HG03103 (cell line): ENCODE measurements at regions not wholly inside any gene's neighbourhood (a gene's known extent, or its start where the extent isn't known, plus 50 kb on each side); places are given as distances from the start of the nearest gene placed in this dataset.

Experiments
- ATAC-seq: cut with Tn5 transposase; IDR thresholded peaks from one replicate; pipeline ENCODE4 v1.9.1; 2021; ENCODE audit warnings: low read depth; ENCODE audit not compliant: unreplicated experiment

GRCh38 chr5:173689171-173689736 lies 72.8 kb upstream of the BOD1 start:
- no peak for ATAC-seq

DNA sequence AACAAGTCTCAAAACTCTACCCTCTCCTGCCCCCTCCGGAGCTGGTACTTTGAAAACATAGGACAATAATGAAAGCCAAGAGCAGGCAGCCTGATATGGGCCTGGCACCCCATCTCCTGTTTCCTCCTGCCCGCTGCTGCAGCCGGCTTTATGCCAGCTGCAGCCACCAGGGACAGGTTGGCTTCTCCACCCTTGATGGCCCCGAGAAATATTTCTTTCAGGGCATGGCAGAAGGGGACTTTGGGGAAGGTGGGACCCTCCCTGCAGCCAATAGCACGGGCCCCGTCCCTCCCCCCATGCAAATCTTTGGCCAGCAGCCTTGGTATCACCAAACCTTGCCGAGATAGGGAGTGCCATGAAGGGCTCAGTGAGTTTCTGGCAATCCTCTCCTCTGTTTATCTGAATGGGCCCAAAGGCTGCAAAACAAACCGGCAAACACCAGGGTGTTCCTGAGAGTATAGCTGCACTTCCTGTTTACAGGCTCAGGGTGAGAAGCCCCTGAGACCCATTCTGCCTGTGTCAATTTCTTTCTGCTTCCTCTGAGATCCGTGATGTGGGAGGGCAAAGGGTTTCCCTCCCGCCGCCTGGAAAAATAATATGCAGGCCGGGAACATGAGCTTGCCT lies 73.4 kb upstream of the BOD1 start:
- ATAC-seq = no peak

- ATAC-seq = no peak
These were observed 75.5 kb upstream of the BOD1 start for GRCh38 chr5:173691931-173692330.

GRCh38 chr5:173693670-173694069 lies 77.2 kb upstream of the BOD1 start:
- ATAC-seq = no peak

GRCh38 chr5:173696216-173696615 lies 79.8 kb upstream of the BOD1 start:
- no peak for ATAC-seq

GRCh38 chr5:173697931-173698579 lies 81.6 kb upstream of the BOD1 start:
- ATAC-seq = no peak

- no peak for ATAC-seq
These were observed 83.5 kb upstream of the BOD1 start for GRCh38 chr5:173699966-173700365.

GRCh38 chr5:173703466-173703865 lies 87.0 kb upstream of the BOD1 start:
- ATAC-seq = no peak

- ATAC-seq = no peak
These were observed 88.4 kb upstream of the BOD1 start for GRCh38 chr5:173704615-173705511.

GRCh38 chr5:173705512-173706044 lies 89.1 kb upstream of the BOD1 start:
- no peak for ATAC-seq

DNA sequence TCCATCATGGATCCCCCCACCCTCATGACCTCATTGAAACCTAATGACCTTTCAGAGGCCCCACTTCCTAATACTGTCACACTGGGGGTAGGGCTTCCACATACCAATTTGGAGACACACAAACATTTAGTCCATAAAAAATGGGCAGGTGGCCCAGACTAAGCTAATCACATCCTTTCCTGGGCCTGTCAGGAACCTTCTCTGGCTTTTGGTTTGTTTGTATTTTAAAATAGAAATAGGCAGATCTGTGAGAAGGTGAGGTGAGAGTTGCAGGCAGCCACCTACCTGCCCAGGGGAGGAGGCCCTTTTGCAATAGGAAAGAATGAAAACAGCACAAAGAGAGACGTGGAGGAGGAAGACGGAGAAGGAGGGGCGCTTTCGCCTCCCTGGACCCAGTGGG lies 90.2 kb upstream of the BOD1 start:
- no peak for ATAC-seq

- peak; percentile 67 for ATAC-seq
These were observed 90.9 kb upstream of the BOD1 start for GRCh38 chr5:173707392-173707791.

GRCh38 chr5:173709145-173709544 lies 92.7 kb upstream of the BOD1 start:
- ATAC-seq = no peak

DNA sequence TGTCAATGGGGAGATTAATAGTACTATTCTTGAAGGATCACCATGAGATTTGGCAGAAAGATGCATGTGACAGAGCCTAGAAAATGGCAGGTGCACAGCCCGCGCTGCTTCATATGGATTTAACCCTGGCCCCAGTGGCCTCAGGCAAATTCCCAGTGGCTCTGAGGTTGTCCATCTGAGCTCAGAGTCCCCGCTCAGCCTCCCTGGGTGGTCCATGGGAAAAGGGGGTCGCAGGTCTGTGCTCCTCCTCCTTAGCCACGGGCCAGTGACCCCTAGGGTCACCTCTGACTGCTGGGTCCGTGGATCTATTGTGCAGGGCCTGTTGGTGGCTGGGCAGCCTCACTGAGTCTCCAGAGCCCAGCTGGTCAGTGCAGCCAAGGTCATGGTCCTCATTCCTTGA lies 93.3 kb upstream of the BOD1 start:
- no peak for ATAC-seq

- ATAC-seq = no peak
These were observed 94.1 kb upstream of the BOD1 start for GRCh38 chr5:173710528-173710927.

DNA sequence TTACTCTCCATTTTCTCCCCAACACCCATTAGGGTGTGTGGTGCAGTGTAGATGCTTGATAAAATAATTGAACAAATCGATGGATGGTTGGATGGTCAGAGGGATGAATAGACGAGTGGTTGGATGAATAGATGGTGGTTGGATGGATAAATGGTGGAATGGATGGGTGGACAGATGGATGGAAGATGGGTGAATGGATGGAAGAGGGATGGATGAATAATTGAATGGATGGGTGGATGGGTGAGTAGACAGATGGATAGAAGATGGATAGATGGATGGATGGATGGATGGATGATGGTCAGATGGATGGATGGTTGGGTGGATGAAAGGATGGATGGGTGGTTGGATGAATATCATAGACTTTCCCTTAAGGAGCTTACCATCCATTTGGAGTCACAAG lies 95.0 kb upstream of the BOD1 start:
- no peak for ATAC-seq

GRCh38 chr5:173712609-173713175 lies 96.2 kb upstream of the BOD1 start:
- no peak for ATAC-seq

- ATAC-seq = no peak
These were observed 98.3 kb upstream of the BOD1 start for GRCh38 chr5:173714551-173715428.

DNA sequence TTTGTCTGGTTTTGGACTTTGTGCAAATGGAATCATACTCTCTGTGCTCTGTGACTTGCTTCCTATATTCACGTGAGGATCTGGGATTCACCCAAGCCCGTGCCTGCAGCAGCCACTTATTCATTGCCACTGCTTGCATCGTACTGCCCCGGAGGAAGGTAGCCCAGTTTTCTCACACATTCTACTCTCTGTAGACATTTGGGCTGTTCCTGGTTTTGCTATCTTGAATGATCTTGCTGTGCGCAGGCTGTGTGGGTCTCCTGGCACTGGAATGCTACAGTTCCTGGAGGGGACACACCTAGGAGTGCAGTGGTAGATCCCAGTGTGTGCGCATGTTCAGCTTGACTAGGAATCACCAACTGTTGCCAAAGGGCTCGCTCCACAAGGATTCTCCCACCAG lies 99.2 kb upstream of the BOD1 start:
- no peak for ATAC-seq
